RPMI8226 (cell line): ENCODE measurements at regions not wholly inside any gene's neighbourhood (a gene's known extent, or its start where the extent isn't known, plus 50 kb on each side); places are given as distances from the start of the nearest gene placed in this dataset.
"Not testable (repeated sequence)": the region's sequence is repeated elsewhere in the genome, so short reads cannot be mapped to it uniquely, and the experiment has no call there.

Source experiments
- DNase-seq: peaks from one replicate; pipeline ENCODE4 v3.0.0-alpha.2; 2015

DNA sequence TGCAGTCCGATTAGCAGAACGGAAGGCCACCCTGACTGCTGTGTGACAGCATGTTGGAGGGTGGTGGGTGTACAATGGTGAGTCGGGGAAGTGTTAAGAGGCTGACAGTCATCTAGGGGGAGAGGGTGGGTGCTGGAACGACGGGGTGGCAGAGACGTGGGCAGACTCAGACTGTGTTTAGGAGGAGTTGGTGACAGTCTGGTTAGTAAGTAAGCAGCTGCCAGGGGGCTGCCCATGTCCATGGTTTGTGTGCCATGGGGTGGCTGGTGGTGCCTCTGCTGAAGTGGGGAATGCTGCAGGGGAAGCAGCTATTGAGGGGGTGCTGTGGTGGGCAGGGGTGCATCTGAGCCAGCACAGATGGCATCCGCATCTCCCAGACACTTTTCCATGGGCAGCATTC lies 51.3 kb upstream of the BOD1 start:
- DNase-seq = no peak

DNA sequence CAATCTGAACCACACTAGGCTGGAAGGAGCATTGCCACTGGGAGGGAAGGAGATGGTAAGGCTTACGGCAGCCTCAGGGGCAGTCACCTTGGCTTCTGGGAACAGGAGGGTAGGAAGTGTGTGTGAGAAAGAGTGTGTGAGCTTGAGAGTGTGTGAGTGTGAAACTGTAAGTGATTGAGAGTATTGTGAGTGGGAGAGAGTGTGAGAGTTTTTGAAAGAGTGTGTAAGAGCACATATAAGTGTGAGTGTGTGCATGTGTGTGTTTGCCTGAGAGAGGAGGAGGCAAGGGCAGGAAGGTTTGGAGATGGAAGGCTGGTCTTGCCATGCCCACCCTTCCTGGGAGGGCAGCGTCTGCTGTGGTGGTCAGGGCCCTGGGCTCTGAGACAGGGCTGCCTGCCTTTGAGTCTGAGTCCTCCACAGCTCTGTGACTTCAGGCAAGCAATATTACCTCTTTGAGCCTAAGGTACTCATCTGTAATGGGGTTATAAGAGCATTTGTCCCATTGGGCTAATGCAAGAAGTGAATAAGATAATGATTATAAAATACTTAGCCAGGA lies 51.9 kb upstream of the BOD1 start:
- no peak for DNase-seq

DNA sequence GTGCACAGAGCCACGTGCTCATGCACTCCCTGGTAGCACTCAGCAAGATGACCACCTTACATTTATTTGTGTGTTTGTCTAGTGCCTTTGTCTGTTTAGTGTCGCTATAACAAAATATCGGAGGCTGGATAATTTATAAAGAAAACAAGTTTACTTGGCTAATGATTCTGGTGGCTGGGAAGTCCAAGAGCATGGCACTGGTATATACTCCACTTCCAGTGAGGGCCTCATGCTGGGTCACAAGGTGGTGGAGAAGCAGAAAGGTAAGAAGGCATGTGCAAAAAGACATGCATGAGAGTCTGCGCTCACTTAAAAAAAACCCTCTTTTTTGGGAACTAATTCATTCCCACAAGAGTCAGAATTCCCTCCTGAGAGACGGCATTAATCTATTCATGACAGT lies 52.5 kb upstream of the BOD1 start:
- no peak for DNase-seq

DNA sequence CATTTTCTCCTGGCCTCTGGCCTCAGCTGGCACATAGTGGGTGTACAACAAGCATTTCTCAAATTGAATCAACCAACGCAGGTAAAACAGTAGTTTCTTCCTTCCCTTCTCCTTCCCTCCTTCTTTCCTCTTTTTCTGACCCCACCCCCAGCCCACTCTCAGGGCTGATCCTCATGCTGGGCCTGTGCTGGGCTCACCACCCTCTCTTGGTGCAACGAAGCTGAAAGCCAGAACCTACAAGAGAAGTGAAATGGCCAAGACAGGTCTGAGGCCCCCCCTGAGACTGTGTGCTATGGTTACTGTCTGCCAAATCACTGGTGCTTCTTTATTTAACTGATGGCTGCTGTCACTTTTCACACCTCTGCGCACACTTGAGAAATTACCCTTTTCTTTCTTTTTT lies 53.0 kb upstream of the BOD1 start:
- no peak for DNase-seq

DNA sequence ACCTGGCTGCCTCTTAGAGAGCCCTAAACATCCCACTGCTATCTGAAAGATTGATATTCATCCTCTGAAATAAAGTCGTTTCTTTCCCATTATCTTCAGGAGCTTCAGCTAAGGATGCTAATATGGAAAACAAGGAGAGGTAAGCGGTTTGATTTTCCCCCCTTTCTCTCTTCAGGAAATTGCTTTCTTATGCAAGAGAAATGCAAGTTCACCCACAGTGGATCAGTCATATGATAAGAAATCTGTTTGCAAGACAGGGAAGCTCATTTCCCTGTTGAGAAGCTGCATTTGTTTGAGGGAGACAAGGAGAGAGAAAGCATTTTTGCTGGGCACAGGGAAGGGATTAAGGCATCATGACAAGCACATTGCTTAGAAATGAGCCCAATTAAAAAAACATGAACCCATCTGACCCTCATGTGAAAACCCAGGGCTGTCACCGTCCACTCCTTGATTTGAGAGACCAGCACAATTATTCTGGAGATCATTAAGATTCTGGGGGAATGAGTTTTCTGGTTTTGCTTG lies 53.7 kb upstream of the BOD1 start:
- no peak for DNase-seq

GRCh38 chr5:173670791-173671120 lies 54.3 kb upstream of the BOD1 start:
- DNase-seq = no peak

DNA sequence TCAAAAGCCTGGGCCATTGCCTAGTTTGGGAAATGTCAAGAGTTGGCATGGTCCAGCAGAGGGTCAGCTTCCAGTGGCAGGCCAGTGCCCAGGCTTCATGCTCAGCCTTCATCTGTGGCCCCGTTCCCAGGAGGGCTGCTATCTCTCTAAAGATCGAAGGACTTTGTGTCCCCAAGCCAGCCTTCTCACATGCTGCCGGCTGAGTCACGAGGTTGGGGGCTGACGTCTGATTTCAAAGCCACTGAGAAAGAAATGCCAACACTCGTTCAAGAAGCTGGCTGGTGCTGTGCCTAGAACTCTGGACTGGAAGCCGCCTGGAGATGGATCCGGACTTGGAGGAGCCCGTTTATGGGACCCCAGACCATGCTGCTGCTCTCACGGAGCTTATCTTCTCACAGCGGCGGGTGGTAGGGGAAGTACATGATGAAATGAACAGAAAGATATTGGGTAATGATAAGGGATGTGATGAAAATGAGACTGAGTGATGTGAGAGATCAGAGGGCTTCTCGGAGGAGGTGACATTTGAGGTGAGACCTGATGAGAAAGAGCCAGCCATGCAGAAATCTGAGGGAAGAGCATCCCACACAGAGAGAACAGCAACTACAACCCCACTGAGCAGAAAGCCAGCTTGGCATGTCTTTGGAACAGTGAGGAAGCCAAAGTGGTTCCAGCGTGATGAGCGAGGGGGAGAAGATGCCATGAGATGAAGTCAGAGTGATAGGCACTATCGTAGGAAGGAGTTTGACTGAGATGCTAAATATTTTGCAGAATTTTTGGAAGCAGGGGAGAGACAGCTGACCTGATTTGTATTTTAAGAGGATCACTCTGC lies 54.9 kb upstream of the BOD1 start:
- no peak for DNase-seq

- no peak for DNase-seq
Measured at GRCh38 chr5:173672166-173672565, 55.7 kb upstream of the BOD1 start.

DNA sequence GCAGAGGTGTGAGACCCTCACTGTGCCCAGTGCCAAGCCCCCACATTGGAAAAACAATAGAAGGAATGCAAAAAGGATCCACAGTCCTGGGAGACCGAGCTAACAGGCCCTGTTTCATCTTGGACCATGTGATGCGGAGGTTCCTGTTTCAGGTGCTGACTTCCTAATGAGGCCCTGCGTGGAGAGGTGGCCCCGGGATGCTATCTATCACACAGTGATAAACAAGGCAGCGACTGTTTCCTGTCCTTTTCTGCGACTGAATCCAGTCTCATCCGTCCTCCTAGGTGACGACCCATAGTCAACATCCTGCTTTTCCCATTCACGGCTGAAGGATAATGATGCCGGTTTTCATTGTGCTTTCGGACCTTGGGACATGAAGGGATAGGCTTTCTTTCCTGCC lies 56.4 kb upstream of the BOD1 start:
- DNase-seq = no peak

DNA sequence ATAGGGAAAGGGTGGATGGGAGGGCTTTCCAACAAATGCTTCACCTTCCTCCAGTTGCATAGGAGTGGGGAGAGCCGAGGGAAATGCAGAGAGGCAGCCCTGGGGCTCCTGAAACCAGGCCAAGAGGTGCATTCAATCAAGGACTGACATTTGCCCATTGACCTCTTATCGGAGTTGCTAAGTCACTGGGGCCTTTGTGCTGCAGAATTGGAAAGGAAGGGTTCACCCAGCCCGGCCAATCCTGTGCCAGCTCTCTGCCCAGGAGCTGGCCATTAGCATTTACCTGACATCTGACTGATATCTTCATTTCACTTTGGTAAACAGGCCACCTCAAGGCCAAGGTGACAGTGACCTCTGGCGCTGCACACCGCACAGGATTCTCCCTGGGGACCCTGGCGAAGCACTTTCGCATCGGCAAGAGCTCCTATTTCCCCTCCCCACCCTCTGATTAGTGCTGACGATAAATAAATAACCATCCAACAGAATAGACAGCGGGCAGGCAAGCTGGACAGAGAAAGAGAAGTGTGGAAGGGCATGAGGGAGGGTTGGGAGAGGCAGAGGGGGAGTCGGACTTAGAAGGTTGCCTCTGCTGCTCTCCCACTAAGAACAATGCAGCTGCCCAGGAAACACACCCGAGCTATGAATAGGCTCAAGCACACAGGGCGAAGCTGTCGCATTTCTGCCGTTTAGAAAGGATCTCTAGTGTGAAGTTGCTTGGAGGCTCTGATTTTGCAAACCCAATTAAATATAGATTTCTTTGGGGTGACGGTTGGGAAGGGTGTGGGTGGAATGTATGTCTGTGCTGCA lies 57.0 kb upstream of the BOD1 start:
- DNase-seq = no peak

- DNase-seq = no peak
Measured at GRCh38 chr5:173675287-173675996, 59.0 kb upstream of the BOD1 start.

DNA sequence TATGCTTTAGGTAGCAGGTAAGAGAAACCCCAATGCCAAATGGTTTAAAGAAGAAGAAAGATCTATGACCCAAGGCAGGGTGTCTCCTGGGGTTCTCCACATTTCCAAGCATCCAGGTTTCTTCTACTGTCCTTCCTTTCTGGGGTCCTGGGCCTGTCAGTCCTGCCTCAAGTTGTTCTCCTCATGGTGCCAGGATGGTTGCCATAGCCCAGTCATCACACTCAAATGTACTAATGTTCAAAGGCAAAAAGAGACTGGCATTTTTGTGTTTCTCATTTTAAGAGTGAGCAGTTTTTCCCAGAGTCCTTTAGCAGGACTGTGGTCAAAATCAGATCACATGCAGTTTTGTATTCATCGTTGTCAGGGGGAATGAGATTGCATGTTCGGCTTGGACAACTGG lies 59.9 kb upstream of the BOD1 start:
- no peak for DNase-seq

GRCh38 chr5:173677125-173677672 lies 60.7 kb upstream of the BOD1 start:
- no peak for DNase-seq

DNA sequence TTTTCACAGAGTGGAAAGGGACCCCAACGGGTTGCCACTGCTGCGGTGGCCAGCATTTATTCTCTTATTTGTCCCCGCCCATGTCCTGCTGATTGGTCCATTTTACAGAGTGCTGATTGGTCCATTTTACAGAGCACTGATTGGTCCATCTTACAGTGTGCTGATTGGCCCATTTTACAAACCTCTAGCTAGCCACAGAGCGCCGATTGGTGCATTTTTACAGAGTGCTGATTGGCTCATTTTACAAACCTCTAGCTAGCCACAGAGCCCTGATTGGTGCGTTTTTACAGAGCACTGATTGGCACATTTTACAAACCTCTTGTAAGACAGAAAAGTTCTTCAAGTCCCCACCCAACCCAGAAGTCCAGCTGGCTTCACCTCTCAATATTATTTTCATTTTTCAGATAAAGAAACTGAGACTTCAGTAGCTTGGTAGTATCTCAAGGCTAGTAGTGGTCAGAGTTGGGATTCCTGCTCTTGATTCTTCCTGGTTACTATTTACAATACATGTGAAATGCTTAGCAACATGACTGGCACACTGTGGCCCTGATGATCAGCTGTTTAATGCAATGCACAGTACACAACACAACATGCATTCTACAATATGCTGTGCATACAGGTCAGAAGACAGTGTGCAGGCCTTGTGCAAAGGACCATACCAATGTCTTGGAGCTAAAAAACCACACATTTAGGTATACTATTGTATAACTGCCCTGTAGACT lies 63.6 kb upstream of the BOD1 start:
- DNase-seq = no peak

DNA sequence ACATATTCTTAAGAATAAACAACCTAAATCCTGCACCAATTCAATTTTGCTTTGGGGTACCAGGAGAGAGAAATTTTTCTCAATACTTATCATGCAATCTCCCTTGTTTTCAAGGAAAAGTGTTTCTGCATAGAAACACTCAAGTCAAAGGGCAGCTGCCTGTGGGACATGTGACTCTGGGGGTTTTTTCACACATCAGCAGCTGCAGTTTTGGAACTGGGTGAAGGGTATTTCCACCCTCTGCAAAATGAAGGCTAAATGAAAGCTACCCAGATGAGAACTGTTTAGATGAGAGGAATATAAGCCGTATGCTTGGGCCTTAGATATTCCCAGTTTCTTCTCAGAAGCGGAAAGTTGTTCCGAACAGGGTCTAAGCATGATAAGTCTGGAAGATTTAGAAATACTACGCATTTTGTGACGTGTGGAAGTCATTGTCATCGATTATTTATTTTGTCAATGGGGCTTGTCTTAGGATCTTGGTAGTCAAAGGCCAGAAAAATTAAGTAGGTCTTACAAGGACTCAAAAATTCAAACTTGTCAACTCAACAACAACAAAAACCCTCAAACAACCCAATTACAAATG lies 64.3 kb upstream of the BOD1 start:
- no peak for DNase-seq

GRCh38 chr5:173682313-173682712 lies 65.9 kb upstream of the BOD1 start:
- DNase-seq = no peak

DNA sequence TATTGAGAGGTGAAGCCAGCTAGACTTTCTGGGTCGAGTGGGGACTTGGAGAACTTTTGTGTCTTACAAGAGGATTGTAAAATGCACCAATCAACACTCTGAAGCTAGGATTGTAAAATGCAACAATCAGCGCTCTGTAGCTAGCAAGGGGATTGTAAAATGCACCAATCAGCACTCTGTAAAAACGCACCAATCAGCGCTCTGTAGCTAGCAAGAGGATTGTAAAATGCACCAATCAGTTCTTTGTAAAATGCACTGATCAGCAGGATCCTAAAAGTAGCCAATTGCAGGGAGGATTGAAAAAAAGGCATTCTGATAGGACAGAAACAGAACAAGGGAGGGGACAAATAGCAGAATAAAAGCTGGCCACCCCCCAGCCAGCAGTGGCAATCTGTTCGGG lies 68.1 kb upstream of the BOD1 start:
- DNase-seq = not testable (repeated sequence)

DNA sequence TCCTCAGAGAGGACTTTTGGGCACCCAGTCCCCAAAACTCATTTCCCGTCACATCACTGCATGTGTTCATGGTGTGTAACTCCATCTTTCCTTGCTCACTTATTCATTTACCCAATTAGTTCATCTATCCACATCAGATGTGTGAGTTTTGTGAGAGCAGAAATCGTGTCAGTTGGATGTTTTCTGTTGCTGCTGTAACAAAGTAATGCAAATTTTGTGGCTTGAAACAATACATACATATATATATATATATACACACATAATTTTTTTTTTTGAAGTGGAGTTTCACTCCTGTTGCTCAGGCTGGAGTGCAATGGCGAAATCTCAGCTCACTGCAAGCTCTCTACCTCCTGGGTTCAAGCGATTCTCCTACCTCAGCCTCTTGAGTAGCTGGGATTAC lies 70.5 kb upstream of the BOD1 start:
- no peak for DNase-seq

GRCh38 chr5:173688703-173689102 lies 72.3 kb upstream of the BOD1 start:
- no peak for DNase-seq

GRCh38 chr5:173689171-173689736 lies 72.8 kb upstream of the BOD1 start:
- no peak for DNase-seq

DNA sequence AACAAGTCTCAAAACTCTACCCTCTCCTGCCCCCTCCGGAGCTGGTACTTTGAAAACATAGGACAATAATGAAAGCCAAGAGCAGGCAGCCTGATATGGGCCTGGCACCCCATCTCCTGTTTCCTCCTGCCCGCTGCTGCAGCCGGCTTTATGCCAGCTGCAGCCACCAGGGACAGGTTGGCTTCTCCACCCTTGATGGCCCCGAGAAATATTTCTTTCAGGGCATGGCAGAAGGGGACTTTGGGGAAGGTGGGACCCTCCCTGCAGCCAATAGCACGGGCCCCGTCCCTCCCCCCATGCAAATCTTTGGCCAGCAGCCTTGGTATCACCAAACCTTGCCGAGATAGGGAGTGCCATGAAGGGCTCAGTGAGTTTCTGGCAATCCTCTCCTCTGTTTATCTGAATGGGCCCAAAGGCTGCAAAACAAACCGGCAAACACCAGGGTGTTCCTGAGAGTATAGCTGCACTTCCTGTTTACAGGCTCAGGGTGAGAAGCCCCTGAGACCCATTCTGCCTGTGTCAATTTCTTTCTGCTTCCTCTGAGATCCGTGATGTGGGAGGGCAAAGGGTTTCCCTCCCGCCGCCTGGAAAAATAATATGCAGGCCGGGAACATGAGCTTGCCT lies 73.4 kb upstream of the BOD1 start:
- DNase-seq = no peak
